ENCODE measurements at regions not wholly inside any gene's neighbourhood (a gene's known extent, or its start where the extent isn't known, plus 50 kb on each side); places are given as distances from the start of the nearest gene placed in this dataset.

DNA sequence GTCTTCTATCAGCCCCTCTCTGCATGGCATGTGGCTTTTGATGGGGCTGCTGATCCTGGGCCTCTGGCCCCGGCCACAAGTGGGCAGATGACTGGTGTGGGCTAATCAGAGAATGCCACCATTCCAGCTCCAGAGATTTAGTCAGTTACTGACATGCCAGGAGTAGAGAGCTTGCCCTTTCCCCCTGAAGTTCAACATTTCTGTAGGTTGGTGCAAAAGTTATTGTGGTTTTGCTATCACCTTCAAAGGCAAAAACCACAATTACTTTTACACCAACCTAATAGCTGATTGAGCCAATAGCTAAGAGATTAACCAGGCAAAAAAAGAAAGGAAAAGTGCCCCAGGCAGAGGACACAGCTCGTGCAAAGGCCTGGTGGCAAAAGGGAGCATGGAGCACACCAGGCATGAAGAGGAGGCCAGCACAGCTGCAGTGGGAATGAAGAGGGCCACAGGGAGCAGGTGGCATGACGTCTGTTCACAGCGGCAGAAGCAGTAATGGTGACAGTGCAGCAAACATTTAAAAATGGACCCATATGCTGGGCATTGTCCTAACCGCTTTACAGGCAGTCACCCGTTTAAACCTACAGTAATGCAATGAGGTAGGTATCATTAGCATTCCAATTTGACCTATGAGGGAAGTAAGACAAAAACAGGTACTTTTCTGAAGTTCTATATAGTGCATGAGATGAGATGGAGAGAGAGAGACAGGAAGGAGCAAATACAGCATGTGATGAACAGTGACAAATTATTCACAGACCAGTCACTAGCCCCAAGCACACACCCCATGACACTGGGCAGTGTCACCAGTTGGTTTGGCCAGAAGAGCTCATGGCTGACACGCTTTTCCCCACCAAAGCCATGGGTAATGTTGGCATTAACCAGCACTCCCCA lies 373.0 kb upstream of the PROK2 start:
- 88 to 90% methylated on average over 7 of the region's 7 CpGs for WGBS, 2 donors
- Histone ChIP-seq H3K4me1 (peaks cover 5 to 15% (median 6%) of the 10 kb centered on the region in 4 donors), H3K27ac (no peak overlapping the region), H3K9me3 (no peaks in the 10 kb centered on the region), H3K36me3 (no peaks in the 10 kb centered on the region), H3K4me3 (no peak overlapping the region), H3K27me3 (no peaks in the 10 kb centered on the region)
- ATAC-seq (ENCODE audit: low FRiP score in 2 of 2) (no peak), DNase-seq (no peak)
- TF ChIP-seq POLR2A (IDR thresholded peaks at IDR 0.05) = no peak

DNA sequence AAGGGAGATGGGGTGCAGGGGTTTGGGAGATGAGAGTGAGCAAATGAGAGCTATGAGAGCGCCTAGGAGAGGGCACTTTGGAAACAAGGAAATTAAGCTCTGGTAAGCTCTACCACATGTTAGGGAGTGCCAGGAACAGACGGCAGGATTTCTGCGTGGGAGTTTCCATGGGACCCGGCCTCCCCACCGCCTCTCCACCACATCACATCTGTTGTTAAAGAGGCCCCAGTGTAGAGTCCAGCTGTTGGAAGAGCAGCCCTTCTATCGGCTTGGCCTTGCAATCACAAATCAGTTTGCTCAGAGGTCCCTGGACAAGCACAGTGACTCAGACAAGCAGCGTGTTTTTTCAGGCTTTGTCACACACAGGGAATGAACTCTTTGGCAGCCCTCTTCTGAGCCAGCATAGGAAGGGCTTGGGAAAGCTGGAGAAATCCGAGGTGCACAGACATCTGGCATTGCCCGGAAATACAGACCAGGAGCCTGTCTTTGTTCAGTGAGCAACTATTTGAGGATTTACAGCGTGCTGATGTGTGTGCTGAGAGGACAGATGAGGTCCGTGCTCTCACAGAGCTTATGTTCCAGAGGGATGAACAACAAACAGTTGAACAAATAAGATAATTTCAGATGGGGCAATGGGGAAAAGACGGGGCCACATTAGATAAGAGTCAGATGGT lies 370.6 kb upstream of the PROK2 start:
- Histone ChIP-seq H3K4me1 (peaks cover 6 to 17% (median 15%) of the 10 kb centered on the region in 4 donors), H3K27ac (peak overlapping the region in 2 of 4 donors; percentile 2 to 18), H3K36me3 (no peaks in the 10 kb centered on the region), H3K9me3 (no peaks in the 10 kb centered on the region), H3K27me3 (no peaks in the 10 kb centered on the region), H3K4me3 (no peak overlapping the region)
- 74 to 78% methylated on average over 10 to 12 of the region's 12 CpGs for WGBS, 2 donors
- TF ChIP-seq POLR2A (IDR thresholded peaks at IDR 0.05) (no peak), EP300 (IDR thresholded peaks at IDR 0.05) (no peak), POLR2AphosphoS5 (IDR thresholded peaks at IDR 0.05) (no peak)
- TF ChIP-seq, protein P1, sequence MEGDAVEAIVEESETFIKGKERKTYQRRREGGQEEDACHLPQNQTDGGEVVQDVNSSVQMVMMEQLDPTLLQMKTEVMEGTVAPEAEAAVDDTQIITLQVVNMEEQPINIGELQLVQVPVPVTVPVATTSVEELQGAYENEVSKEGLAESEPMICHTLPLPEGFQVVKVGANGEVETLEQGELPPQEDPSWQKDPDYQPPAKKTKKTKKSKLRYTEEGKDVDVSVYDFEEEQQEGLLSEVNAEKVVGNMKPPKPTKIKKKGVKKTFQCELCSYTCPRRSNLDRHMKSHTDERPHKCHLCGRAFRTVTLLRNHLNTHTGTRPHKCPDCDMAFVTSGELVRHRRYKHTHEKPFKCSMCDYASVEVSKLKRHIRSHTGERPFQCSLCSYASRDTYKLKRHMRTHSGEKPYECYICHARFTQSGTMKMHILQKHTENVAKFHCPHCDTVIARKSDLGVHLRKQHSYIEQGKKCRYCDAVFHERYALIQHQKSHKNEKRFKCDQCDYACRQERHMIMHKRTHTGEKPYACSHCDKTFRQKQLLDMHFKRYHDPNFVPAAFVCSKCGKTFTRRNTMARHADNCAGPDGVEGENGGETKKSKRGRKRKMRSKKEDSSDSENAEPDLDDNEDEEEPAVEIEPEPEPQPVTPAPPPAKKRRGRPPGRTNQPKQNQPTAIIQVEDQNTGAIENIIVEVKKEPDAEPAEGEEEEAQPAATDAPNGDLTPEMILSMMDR (IDR thresholded peaks at IDR 0.05) = no peak
- DNase-seq (no peak), ATAC-seq (ENCODE audit: low FRiP score in 2 of 2) (peak; percentile 21 to 92)

DNA sequence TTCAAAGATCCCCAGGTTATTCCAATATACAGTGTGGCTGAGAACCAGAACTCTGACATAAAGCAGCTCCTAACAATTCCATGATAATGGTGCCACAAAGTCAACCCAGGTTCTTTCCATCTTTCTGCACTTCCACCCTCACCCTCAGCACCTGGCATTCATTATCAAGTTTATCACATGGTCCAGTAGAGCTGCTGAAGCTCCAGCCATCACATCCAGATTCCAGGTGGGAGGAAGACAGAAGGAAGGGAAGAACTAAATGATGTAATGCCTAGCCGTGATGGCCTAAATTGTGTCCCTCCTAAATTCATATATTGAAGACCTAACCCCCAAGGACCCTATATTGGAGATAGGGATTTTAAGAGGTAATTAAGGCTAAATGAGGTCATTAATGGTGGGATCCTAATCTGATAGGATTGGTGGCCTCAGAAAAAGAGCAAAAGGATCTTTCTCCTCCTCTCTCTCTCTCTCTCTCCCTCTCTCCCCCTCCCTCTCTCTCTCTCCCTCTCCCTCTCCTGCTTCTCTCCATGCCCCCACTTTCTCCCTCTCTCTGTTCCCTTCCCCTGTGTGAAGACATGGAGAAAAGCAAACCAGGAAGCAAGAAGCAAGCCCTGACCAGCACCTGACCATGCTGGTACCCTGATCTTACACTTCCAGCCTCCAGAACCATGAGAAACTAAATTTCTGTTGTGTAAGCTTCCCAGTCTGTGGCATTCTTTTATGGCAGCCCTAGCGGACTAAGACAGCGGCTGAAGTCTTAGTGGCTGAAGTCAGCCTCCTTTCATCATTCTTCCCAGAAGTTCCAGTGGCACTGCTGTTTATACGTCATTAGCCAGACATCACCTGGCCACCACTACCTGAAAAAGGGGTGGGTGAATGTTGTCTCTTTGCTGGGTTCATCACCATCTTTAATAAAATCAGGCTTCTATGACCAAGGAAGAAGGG lies 369.7 kb upstream of the PROK2 start:
- DNase-seq (no peak), ATAC-seq (ENCODE audit: low FRiP score in 2 of 2) (no peak)
- Histone ChIP-seq H3K4me3 (no peak overlapping the region), H3K36me3 (no peaks in the 10 kb centered on the region), H3K9me3 (no peaks in the 10 kb centered on the region), H3K27me3 (no peaks in the 10 kb centered on the region), H3K4me1 (peaks cover 6 to 17% (median 15%) of the 10 kb centered on the region in 4 donors), H3K27ac (peak overlapping the region in 1 of 4 donors; percentile 18)
- no peak for TF ChIP-seq EP300 (IDR thresholded peaks at IDR 0.05)
- TF ChIP-seq, protein P1 (IDR thresholded peaks at IDR 0.05) = no peak
- WGBS, 2 donors = 88 to 100% methylated on average over 4 of the region's 4 CpGs

DNA sequence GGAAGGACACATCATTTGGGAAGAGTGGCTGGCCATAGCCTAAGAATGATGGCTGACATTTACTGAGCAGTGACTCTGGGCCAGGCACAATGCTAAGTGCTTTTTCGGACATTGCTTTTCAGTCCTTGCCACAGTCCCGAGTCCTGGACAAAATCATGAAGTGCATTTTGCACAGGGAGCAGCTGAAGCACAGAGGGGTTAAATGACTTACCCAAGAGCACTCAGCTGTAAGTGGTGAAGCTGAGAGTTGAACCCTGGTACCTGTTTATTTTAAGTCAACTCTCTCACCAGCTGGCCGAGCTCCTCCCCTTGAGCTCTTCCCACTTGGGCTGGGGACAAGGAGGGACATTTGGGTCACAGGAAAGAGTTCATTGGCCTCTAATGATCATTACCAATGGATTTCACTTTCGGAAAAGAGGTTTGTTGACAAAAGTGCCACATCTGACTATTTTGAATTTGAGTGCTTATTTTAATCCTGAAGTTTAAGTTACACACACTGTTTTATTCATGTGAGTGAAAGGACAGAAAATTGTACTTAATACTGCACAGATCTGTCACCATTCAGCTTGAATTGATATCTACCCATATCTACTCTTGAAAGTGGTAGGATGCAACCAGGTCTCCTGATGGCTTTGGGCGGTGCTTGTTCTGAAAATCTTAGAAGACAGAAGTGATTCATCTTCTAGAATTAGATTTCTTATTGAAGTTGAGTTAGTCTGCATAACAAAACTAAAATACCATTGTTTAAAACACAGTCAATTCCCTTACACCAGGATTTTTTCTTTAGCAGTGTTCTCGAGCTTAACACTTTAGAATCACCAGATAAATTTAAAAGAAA lies 368.7 kb upstream of the PROK2 start:
- Histone ChIP-seq H3K27me3 (no peaks in the 10 kb centered on the region), H3K4me1 (peaks cover 6 to 17% (median 15%) of the 10 kb centered on the region in 4 donors), H3K9me3 (no peaks in the 10 kb centered on the region), H3K36me3 (no peaks in the 10 kb centered on the region), H3K4me3 (no peak overlapping the region), H3K27ac (peak overlapping the region in 1 of 4 donors; percentile 40)
- no peak for DNase-seq
- WGBS, 2 donors = 79 to 83% methylated on average over 6 of the region's 6 CpGs
- TF ChIP-seq, protein P1 (IDR thresholded peaks at IDR 0.05) = no peak
- TF ChIP-seq EP300 (IDR thresholded peaks at IDR 0.05) (no peak), POLR2A (IDR thresholded peaks at IDR 0.05) (no peak), POLR2AphosphoS5 (IDR thresholded peaks at IDR 0.05) (no peak)
- ATAC-seq (ENCODE audit: low FRiP score in 2 of 2) = no peak
